ENCODE measurements at regions not wholly inside any gene's neighbourhood (a gene's known extent, or its start where the extent isn't known, plus 50 kb on each side); places are given as distances from the start of the nearest gene placed in this dataset.
A peak's percentile ranks its signal among the peaks of the same experiment; 100 is the strongest.

GRCh38 chr4:129821073-129821472, 725.1 kb downstream of the C4orf33 start:
- H3K4me3 ChIP-seq (ENCODE audit: low read depth, low read length) = no peak overlapping the region
- H3K36me3 ChIP-seq (ENCODE audit: control insufficient read depth, insufficient read depth, low read length) = no peaks in the 10 kb centered on the region
- no peak for TF ChIP-seq CTCF (IDR thresholded peaks at IDR 0.05; ENCODE audit: insufficient read depth, low read length, severe bottlenecking)
- FAIRE-seq = no peak
- no peak for DNase-seq (ENCODE audit: low read depth)
- no peaks in the 10 kb centered on the region for H3K27me3 ChIP-seq (ENCODE audit: control insufficient read depth, insufficient read depth, low read length)

- Histone ChIP-seq H3K4me3 (ENCODE audit: low read depth, low read length) (no peak overlapping the region), H3K36me3 (ENCODE audit: control insufficient read depth, insufficient read depth, low read length) (no peaks in the 10 kb centered on the region), H3K27me3 (ENCODE audit: control insufficient read depth, insufficient read depth, low read length) (no peaks in the 10 kb centered on the region)
- no peak for TF ChIP-seq CTCF (IDR thresholded peaks at IDR 0.05; ENCODE audit: insufficient read depth, low read length, severe bottlenecking)
- no peak for DNase-seq (ENCODE audit: low read depth)
- no peak for FAIRE-seq
Measured at GRCh38 chr4:129821963-129822362, 726.0 kb downstream of the C4orf33 start.

GRCh38 chr4:129822701-129823100, 726.7 kb downstream of the C4orf33 start:
- Histone ChIP-seq H3K4me3 (ENCODE audit: low read depth, low read length) (no peak overlapping the region), H3K27me3 (ENCODE audit: control insufficient read depth, insufficient read depth, low read length) (no peaks in the 10 kb centered on the region), H3K36me3 (ENCODE audit: control insufficient read depth, insufficient read depth, low read length) (no peaks in the 10 kb centered on the region)
- FAIRE-seq = no peak
- no peak for TF ChIP-seq CTCF (IDR thresholded peaks at IDR 0.05; ENCODE audit: insufficient read depth, low read length, severe bottlenecking)
- peak; percentile 94 for DNase-seq (ENCODE audit: low read depth)

- FAIRE-seq = no peak
- Histone ChIP-seq H3K4me3 (ENCODE audit: low read depth, low read length) (no peak overlapping the region), H3K36me3 (ENCODE audit: control insufficient read depth, insufficient read depth, low read length) (no peaks in the 10 kb centered on the region), H3K27me3 (ENCODE audit: control insufficient read depth, insufficient read depth, low read length) (no peaks in the 10 kb centered on the region)
- DNase-seq (ENCODE audit: low read depth) = peak; percentile 37
- no peak for TF ChIP-seq CTCF (IDR thresholded peaks at IDR 0.05; ENCODE audit: insufficient read depth, low read length, severe bottlenecking)
Measured at GRCh38 chr4:129823105-129823504, 727.2 kb downstream of the C4orf33 start.

- TF ChIP-seq CTCF (IDR thresholded peaks at IDR 0.05; ENCODE audit: insufficient read depth, low read length, severe bottlenecking) = no peak
- Histone ChIP-seq H3K36me3 (ENCODE audit: control insufficient read depth, insufficient read depth, low read length) (no peaks in the 10 kb centered on the region), H3K4me3 (ENCODE audit: low read depth, low read length) (no peak overlapping the region), H3K27me3 (ENCODE audit: control insufficient read depth, insufficient read depth, low read length) (no peaks in the 10 kb centered on the region)
- FAIRE-seq (no peak), DNase-seq (ENCODE audit: low read depth) (no peak)
Measured at GRCh38 chr4:129829373-129829772, 733.4 kb downstream of the C4orf33 start.

GRCh38 chr4:129839687-129840086, 743.7 kb downstream of the C4orf33 start:
- H3K4me3 ChIP-seq (ENCODE audit: low read depth, low read length) = no peak overlapping the region
- no peaks in the 10 kb centered on the region for H3K27me3 ChIP-seq (ENCODE audit: control insufficient read depth, insufficient read depth, low read length)
- DNase-seq (ENCODE audit: low read depth) (peak; percentile 71), FAIRE-seq (no peak)
- TF ChIP-seq CTCF (IDR thresholded peaks at IDR 0.05; ENCODE audit: insufficient read depth, low read length, severe bottlenecking) = no peak
- H3K36me3 ChIP-seq (ENCODE audit: control insufficient read depth, insufficient read depth, low read length) = no peaks in the 10 kb centered on the region
